GM20000 (cell line): ENCODE measurements at regions not wholly inside any gene's neighbourhood (a gene's known extent, or its start where the extent isn't known, plus 50 kb on each side); places are given as distances from the start of the nearest gene placed in this dataset.

Source experiments
- DNase-seq: peaks from one replicate; pipeline ENCODE4 v3.0.0; 2012; ENCODE audit warnings: low spot score
- CTCF ChIP-seq: IDR thresholded peaks from 2 replicates; pipeline ENCODE4 v1.5.1; 2012; ENCODE audit warnings: mild to moderate bottlenecking, control low read depth; ENCODE audit errors: extremely low read depth, missing control alignments

GRCh38 chr2:176544991-176545956, 276.0 kb downstream of the MTX2 start:
- DNase-seq: no peak
- no peak for TF ChIP-seq CTCF

DNA sequence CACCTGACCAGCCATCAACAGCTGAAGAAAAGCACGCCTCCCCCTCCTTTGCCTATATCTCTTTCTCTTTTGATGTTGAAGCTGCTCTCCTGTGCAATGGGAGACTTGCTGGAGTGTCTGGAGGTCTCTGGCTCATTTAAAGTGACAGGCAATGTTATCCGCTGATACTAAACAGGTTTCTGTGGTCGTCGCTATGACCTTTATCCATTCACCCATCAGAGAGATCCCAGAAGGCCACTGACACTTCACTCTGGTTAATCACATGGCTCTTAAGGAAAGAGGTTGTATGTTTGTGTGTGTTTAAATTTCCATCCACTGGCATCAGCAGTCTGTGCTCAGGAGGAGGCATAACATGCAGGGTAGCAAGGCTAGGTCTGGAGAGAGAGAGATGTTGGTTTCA, 277.3 kb downstream of the MTX2 start:
- no peak for TF ChIP-seq CTCF
- DNase-seq: no peak

GRCh38 chr2:176552501-176553135, 283.4 kb downstream of the MTX2 start:
- no peak for TF ChIP-seq CTCF
- DNase-seq: no peak

GRCh38 chr2:176553685-176554100, 284.5 kb downstream of the MTX2 start:
- DNase-seq: peak; percentile 16
- TF ChIP-seq CTCF: no peak

GRCh38 chr2:176554101-176555048, 285.1 kb downstream of the MTX2 start:
- peak; percentile 67 for DNase-seq
- TF ChIP-seq CTCF: peak; percentile 32

GRCh38 chr2:176555112-176555511, 285.9 kb downstream of the MTX2 start:
- no peak for TF ChIP-seq CTCF

GRCh38 chr2:176555781-176556180, 286.5 kb downstream of the MTX2 start:
- TF ChIP-seq CTCF: no peak
- no peak for DNase-seq

More at GRCh38 chr2:176555112-176555511, 285.9 kb downstream of the MTX2 start:
- DNase-seq: no peak
